ENCODE measurements at regions not wholly inside any gene's neighbourhood (a gene's known extent, or its start where the extent isn't known, plus 50 kb on each side); places are given as distances from the start of the nearest gene placed in this dataset.

DNA sequence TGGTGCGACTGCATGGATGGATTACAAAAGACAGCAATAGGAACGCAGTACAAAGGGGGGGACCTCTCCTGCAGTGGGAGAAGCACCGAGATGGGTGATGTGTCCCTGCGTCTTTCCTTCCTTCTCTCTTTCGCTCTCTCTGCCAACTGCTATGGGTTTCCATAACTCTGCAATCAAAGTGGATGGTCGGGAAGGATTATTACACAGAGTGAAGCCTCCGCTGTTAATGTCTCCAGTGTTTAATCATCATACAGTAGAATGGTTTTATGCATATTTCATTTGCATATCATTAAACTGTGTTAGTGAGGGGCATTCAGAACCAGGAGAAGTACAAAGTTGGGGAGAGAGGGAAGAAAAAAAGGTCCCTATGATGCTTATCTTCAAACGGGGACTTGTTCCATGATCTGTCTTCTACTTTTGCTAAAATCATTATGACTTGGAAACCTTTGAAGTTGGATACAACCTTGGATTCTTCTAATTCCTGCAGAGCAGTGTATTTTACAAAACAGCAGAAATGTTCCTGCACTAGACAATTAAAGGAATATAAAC lies 255.9 kb upstream of the PMFBP1 start:
- TF ChIP-seq, protein P1, sequence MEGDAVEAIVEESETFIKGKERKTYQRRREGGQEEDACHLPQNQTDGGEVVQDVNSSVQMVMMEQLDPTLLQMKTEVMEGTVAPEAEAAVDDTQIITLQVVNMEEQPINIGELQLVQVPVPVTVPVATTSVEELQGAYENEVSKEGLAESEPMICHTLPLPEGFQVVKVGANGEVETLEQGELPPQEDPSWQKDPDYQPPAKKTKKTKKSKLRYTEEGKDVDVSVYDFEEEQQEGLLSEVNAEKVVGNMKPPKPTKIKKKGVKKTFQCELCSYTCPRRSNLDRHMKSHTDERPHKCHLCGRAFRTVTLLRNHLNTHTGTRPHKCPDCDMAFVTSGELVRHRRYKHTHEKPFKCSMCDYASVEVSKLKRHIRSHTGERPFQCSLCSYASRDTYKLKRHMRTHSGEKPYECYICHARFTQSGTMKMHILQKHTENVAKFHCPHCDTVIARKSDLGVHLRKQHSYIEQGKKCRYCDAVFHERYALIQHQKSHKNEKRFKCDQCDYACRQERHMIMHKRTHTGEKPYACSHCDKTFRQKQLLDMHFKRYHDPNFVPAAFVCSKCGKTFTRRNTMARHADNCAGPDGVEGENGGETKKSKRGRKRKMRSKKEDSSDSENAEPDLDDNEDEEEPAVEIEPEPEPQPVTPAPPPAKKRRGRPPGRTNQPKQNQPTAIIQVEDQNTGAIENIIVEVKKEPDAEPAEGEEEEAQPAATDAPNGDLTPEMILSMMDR (IDR thresholded peaks at IDR 0.05), result no peak
- no peak for TF ChIP-seq POLR2A (IDR thresholded peaks at IDR 0.05)

Data from right lobe of liver (tissue), 4 donors.